Esophagus squamous epithelium (tissue), 4 donors: ENCODE measurements at regions not wholly inside any gene's neighbourhood (a gene's known extent, or its start where the extent isn't known, plus 50 kb on each side); places are given as distances from the start of the nearest gene placed in this dataset.

Source experiments
- CTCF ChIP-seq, 6 experiments: fragments of 450-650 bp in 4 of 6; fragments of 200-600 bp in 2 of 6; sonication (generic) in 2 of 6; IDR thresholded peaks; one replicate each; pipeline ENCODE4 v1.5.1; 2016 to 2019; ENCODE audit warnings: antibody characterized with exemption in 6 of 6, mild to moderate bottlenecking in 4 of 6, moderate library complexity in 4 of 6
- POLR2A ChIP-seq, 4 donors: fragments of 450-650 bp; IDR thresholded peaks; one replicate each; pipeline ENCODE4 v1.6.1; 2017; ENCODE audit warnings: antibody characterized with exemption in 4 of 4, mild to moderate bottlenecking in 4 of 4, moderate library complexity in 3 of 4

GRCh38 chr15:24617646-24618045, 57.9 kb upstream of the NPAP1 start:
- no peak for TF ChIP-seq CTCF (IDR thresholded peaks at IDR 0.05)
- TF ChIP-seq POLR2A (IDR thresholded peaks at IDR 0.05): no peak
